ENCODE measurements at regions not wholly inside any gene's neighbourhood (a gene's known extent, or its start where the extent isn't known, plus 50 kb on each side); places are given as distances from the start of the nearest gene placed in this dataset.

GRCh38 chr17:14594690-14595089 lies 293.8 kb downstream of the HS3ST3B1 start:
- no peaks in the 10 kb centered on the region for H3K27me3 ChIP-seq (ENCODE audit: insufficient read depth, low read length)
- CTCF ChIA-PET = no interaction called here
- H3K9me3 ChIP-seq (ENCODE audit: control insufficient read depth in 1 of 2, insufficient read depth in 1 of 2, low read depth in 1 of 2, low read length in 2 of 2) = no peaks in the 10 kb centered on the region; a peak in 1 of 4 replicates
- POLR2A ChIA-PET = no interaction called here
- BruUV-seq (replicated peaks) = no TSS peak
- H4K20me1 ChIP-seq (ENCODE audit: insufficient read depth) = no peaks in the 10 kb centered on the region
- H3K4me2 ChIP-seq (ENCODE audit: low read length) = no peak overlapping the region
- no peaks in the 10 kb centered on the region for H3K4me1 ChIP-seq (ENCODE audit: control insufficient read depth in 1 of 2, insufficient read depth in 2 of 2, low read length in 2 of 2)
- H3K4me3 ChIP-seq (replicated peaks in 1 of 2; ENCODE audit: low read depth in 1 of 2, low read length in 2 of 2) = no peak overlapping the region
- H3K9ac ChIP-seq (ENCODE audit: low read length) = no peak overlapping the region
- no peaks in the 10 kb centered on the region for H3K79me2 ChIP-seq (ENCODE audit: insufficient read depth, low read length)
- TF ChIP-seq POLR2AphosphoS5 (IDR thresholded peaks at IDR 0.05; ENCODE audit: low read depth, low read length) = no peak
- TF ChIP-seq JUND (IDR thresholded peaks at IDR 0.05) = no peak
- TF ChIP-seq FOSL1 (IDR thresholded peaks at IDR 0.05; ENCODE audit: low read depth) = no peak
- TF ChIP-seq CEBPB (IDR thresholded peaks at IDR 0.05; ENCODE audit: low read depth) = no peak
- no peak for TF ChIP-seq RAD21 (IDR thresholded peaks at IDR 0.05; ENCODE audit: low read depth)
- no peak for TF ChIP-seq SP1 (IDR thresholded peaks at IDR 0.05; ENCODE audit: low read depth)
- no peak for TF ChIP-seq TCF7L2 (IDR thresholded peaks at IDR 0.05; ENCODE audit: borderline replicate concordance, extremely low read depth, insufficient read depth, insufficient read length)
- TF ChIP-seq CTCF (IDR thresholded peaks at IDR 0.05 in 2 of 3, conservative IDR thresholded peaks at IDR 0.05 in 1 of 3; ENCODE audit: borderline replicate concordance in 1 of 3, insufficient read depth in 1 of 3, low read depth in 2 of 3, low read length in 2 of 3) = no peak
- no peak for TF ChIP-seq EZH2phosphoT487 (IDR thresholded peaks at IDR 0.05; ENCODE audit: borderline replicate concordance)
- no peak for TF ChIP-seq ZNF274 (IDR thresholded peaks at IDR 0.05; ENCODE audit: low read depth, low read length)
- no peak for TF ChIP-seq CBX3 (IDR thresholded peaks at IDR 0.05; ENCODE audit: low read depth)
- TF ChIP-seq POLR2A (IDR thresholded peaks at IDR 0.05; ENCODE audit: borderline replicate concordance, extremely low read depth, insufficient read depth, insufficient read length) = no peak
- no peak for TF ChIP-seq EZH2 (IDR thresholded peaks at IDR 0.05)
- TF ChIP-seq ZFX (IDR thresholded peaks at IDR 0.05) = no peak
- no peak for TF ChIP-seq SIN3A (IDR thresholded peaks at IDR 0.05; ENCODE audit: low read depth)
- no peak for TF ChIP-seq ELF1 (IDR thresholded peaks at IDR 0.05; ENCODE audit: borderline replicate concordance, low read depth)
- TF ChIP-seq REST (IDR thresholded peaks at IDR 0.05; ENCODE audit: low read depth) = no peak
- no peak for TF ChIP-seq MAX (IDR thresholded peaks at IDR 0.05)
- RAD21 ChIA-PET (ENCODE audit: low non-redundant PET in 1 of 2, low total read pairs in 2 of 2, uncharacterized antibody in 2 of 2, unreplicated experiment in 2 of 2) = no interaction called here
- H3K36me3 ChIP-seq (ENCODE audit: control insufficient read depth in 1 of 2, insufficient read depth in 2 of 2, low read length in 2 of 2) = no peaks in the 10 kb centered on the region
- DNase-seq (ENCODE audit: low read depth, low spot score) = no peak
- ATAC-seq = no peak
- H3K9me2 ChIP-seq (ENCODE audit: insufficient read depth) = no peaks in the 10 kb centered on the region
- intact Hi-C loops (cut with micrococcal nuclease) = no loop called here
- H3K27ac ChIP-seq (ENCODE audit: low read depth, low read length) = no peak overlapping the region
- H2AFZ ChIP-seq (ENCODE audit: low read depth, low read length, poor library complexity, severe bottlenecking) = no peak overlapping the region
